HEK293 (cell line): ENCODE measurements at regions not wholly inside any gene's neighbourhood (a gene's known extent, or its start where the extent isn't known, plus 50 kb on each side); places are given as distances from the start of the nearest gene placed in this dataset.

ENCODE experiments used
- RBAK ChIP-seq: fragments of 450-650 bp; formaldehyde crosslinking; IDR thresholded peaks from 2 replicates; pipeline ENCODE4 v1.5.1; 2016; ENCODE audit warnings: missing biosample characterization, missing genetic modification characterization
- SETDB1 ChIP-seq: IDR thresholded peaks from one replicate; pipeline ENCODE4 v1.6.1; 2017; ENCODE audit warnings: mild to moderate bottlenecking, low read length, moderate library complexity, mixed read lengths; ENCODE audit not compliant: insufficient read length
- TCF7L2 ChIP-seq: IDR thresholded peaks from 2 replicates; pipeline ENCODE4 v1.6.1; 2011; ENCODE audit warnings: low read depth, mild to moderate bottlenecking, inconsistent platforms, low read length, moderate library complexity, borderline replicate concordance
- YY1 ChIP-seq: fragments of 450-650 bp; formaldehyde crosslinking; IDR thresholded peaks from 2 replicates; pipeline ENCODE4 v1.5.1; 2018; ENCODE audit warnings: missing biosample characterization, missing genetic modification characterization
- ZBTB21 ChIP-seq: fragments of 450-650 bp; formaldehyde crosslinking; IDR thresholded peaks from 2 replicates; pipeline ENCODE4 v1.5.1; 2017; ENCODE audit warnings: missing biosample characterization, missing genetic modification characterization
- ZBTB49 ChIP-seq: fragments of 450-650 bp; formaldehyde crosslinking; IDR thresholded peaks from 2 replicates; pipeline ENCODE4 v1.5.1; 2016; ENCODE audit warnings: missing biosample characterization, missing genetic modification characterization, low read depth
- ZNF140 ChIP-seq: fragments of 450-650 bp; formaldehyde crosslinking; IDR thresholded peaks from 2 replicates; pipeline ENCODE4 v1.5.1; 2016; ENCODE audit warnings: missing biosample characterization, missing genetic modification characterization
- ZNF148 ChIP-seq: fragments of 450-650 bp; formaldehyde crosslinking; IDR thresholded peaks from 2 replicates; pipeline ENCODE4 v1.5.0; 2017; ENCODE audit warnings: missing biosample characterization, missing genetic modification characterization, borderline replicate concordance
- ZNF362 ChIP-seq: fragments of 450-650 bp; formaldehyde crosslinking; IDR thresholded peaks from 2 replicates; pipeline ENCODE4 v1.5.1; 2016; ENCODE audit warnings: missing biosample characterization, missing genetic modification characterization
- ZNF629 ChIP-seq: fragments of 450-650 bp; formaldehyde crosslinking; IDR thresholded peaks from 2 replicates; pipeline ENCODE4 v1.5.1; 2017; ENCODE audit warnings: missing biosample characterization, missing genetic modification characterization
- ZNF677 ChIP-seq: fragments of 450-650 bp; IDR thresholded peaks from 2 replicates; pipeline ENCODE4 v1.5.0; 2018; ENCODE audit warnings: missing biosample characterization, mild to moderate bottlenecking, missing genetic modification characterization, moderate library complexity
- ZNF785 ChIP-seq: fragments of 450-650 bp; formaldehyde crosslinking; IDR thresholded peaks from 2 replicates; pipeline ENCODE4 v1.5.1; 2016; ENCODE audit warnings: missing biosample characterization, missing genetic modification characterization
- TF ChIP-seq, protein P1 (sequence below): fragments of 450-650 bp; formaldehyde crosslinking; IDR thresholded peaks from 2 replicates; pipeline ENCODE4 v1.5.1; 2017; ENCODE audit warnings: missing biosample characterization, mild to moderate bottlenecking, missing genetic modification characterization, moderate library complexity

GRCh38 chr21:17231124-17231523, 281.7 kb upstream of the CXADR start:
- no peak for TF ChIP-seq ZNF148
- no peak for TF ChIP-seq ZNF677
- TF ChIP-seq ZBTB49, result no peak
- no peak for TF ChIP-seq SETDB1
- no peak for TF ChIP-seq TCF7L2
- no peak for TF ChIP-seq ZNF140 (tag by site-specific recombination)
- TF ChIP-seq ZNF629 (tag by site-specific recombination), result no peak
- no peak for TF ChIP-seq RBAK (tag by site-specific recombination)
- TF ChIP-seq ZBTB21 (tag by site-specific recombination), result no peak
- TF ChIP-seq, protein P1, sequence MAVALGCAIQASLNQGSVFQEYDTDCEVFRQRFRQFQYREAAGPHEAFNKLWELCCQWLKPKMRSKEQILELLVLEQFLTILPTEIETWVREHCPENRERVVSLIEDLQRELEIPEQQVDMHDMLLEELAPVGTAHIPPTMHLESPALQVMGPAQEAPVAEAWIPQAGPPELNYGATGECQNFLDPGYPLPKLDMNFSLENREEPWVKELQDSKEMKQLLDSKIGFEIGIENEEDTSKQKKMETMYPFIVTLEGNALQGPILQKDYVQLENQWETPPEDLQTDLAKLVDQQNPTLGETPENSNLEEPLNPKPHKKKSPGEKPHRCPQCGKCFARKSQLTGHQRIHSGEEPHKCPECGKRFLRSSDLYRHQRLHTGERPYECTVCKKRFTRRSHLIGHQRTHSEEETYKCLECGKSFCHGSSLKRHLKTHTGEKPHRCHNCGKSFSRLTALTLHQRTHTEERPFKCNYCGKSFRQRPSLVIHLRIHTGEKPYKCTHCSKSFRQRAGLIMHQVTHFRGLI (tag by site-specific recombination), result no peak
- no peak for TF ChIP-seq ZNF362
- TF ChIP-seq ZNF785, result no peak
- no peak for TF ChIP-seq YY1
